GM23338 (cell line): ENCODE measurements at regions not wholly inside any gene's neighbourhood (a gene's known extent, or its start where the extent isn't known, plus 50 kb on each side); places are given as distances from the start of the nearest gene placed in this dataset.

Experiments used
- ATAC-seq: fragments of 200-7000 bp; cut with Tn5 transposase; 3 replicates; pipeline ENCODE4 v1.9.1; 2020
- DNase-seq: peaks from one replicate; pipeline ENCODE4 v3.0.0-alpha.2; 2015; ENCODE audit warnings: low spot score
- H2AFZ ChIP-seq: fragments of 200-600 bp; sonication (generic); 2 replicates; pipeline ENCODE4 v1.8.0; 2016; ENCODE audit warnings: antibody characterized with exemption, mild to moderate bottlenecking, moderate library complexity
- H3F3A ChIP-seq: fragments of 200-600 bp; sonication (generic); replicated peaks from 2 replicates; pipeline ENCODE4 v1.8.0; 2017; ENCODE audit warnings: antibody characterized with exemption, mixed run types, low read depth
- H3K27ac ChIP-seq: fragments of 200-600 bp; sonication (generic); 2 replicates; pipeline ENCODE4 v1.6.1; 2016; ENCODE audit warnings: low read depth
- H3K27me3 ChIP-seq: fragments of 200-600 bp; sonication (generic); 2 replicates; pipeline ENCODE4 v1.8.0; 2016; ENCODE audit warnings: mild to moderate bottlenecking, mixed run types, moderate library complexity; ENCODE audit not compliant: insufficient read depth
- H3K36me3 ChIP-seq: fragments of 200-600 bp; sonication (generic); 2 replicates; pipeline ENCODE4 v1.8.0; 2016; ENCODE audit warnings: mild to moderate bottlenecking; ENCODE audit not compliant: insufficient read depth
- H3K4me1 ChIP-seq: fragments of 200-600 bp; sonication (generic); 2 replicates; pipeline ENCODE4 v1.8.0; 2016; ENCODE audit warnings: mild to moderate bottlenecking, moderate library complexity; ENCODE audit not compliant: insufficient read depth
- H3K4me2 ChIP-seq: fragments of 200-600 bp; sonication (generic); 2 replicates; pipeline ENCODE4 v1.7.1; 2017; ENCODE audit warnings: mixed run types
- H3K4me3 ChIP-seq: fragments of 200-600 bp; sonication (generic); 2 replicates; pipeline ENCODE4 v1.6.1; 2016; ENCODE audit warnings: mixed run types
- H3K79me2 ChIP-seq: fragments of 200-600 bp; sonication (generic); replicated peaks from 2 replicates; pipeline ENCODE4 v1.8.0; 2017; ENCODE audit warnings: mild to moderate bottlenecking; ENCODE audit not compliant: insufficient read depth
- H3K9me2 ChIP-seq: fragments of 200-600 bp; sonication (generic); 2 replicates; pipeline ENCODE4 v1.8.0; 2017; ENCODE audit not compliant: insufficient read depth
- H4K20me1 ChIP-seq: fragments of 200-600 bp; sonication (generic); replicated peaks from 2 replicates; pipeline ENCODE4 v1.8.0; 2017; ENCODE audit warnings: mild to moderate bottlenecking; ENCODE audit not compliant: insufficient read depth
- H3K27ac Mint-ChIP-seq: 2 replicates; pipeline ENCODE4 v1.8.0; 2020; ENCODE audit warnings: inconsistent platforms, mild to moderate bottlenecking, moderate library complexity, mixed read lengths
- H3K27me3 Mint-ChIP-seq: 3 replicates; pipeline ENCODE4 v1.8.0; 2022; ENCODE audit warnings: low read depth, mild to moderate bottlenecking, moderate library complexity, mixed read lengths, inconsistent platforms; ENCODE audit not compliant: insufficient read depth, poor library complexity
- H3K36me3 Mint-ChIP-seq: 3 replicates; pipeline ENCODE4 v1.8.0; 2021; ENCODE audit warnings: low read depth, mild to moderate bottlenecking, inconsistent platforms, moderate library complexity, mixed read lengths
- H3K4me1 Mint-ChIP-seq: 3 replicates; pipeline ENCODE4 v1.8.0; 2020; ENCODE audit warnings: mild to moderate bottlenecking, inconsistent platforms, mixed read lengths
- H3K4me3 Mint-ChIP-seq: 3 replicates; pipeline ENCODE4 v1.8.0; 2021; ENCODE audit warnings: moderate library complexity, mild to moderate bottlenecking, inconsistent platforms, mixed read lengths
- H3K9me3 Mint-ChIP-seq: 3 replicates; pipeline ENCODE4 v1.8.0; 2020; ENCODE audit warnings: moderate library complexity, mild to moderate bottlenecking, inconsistent platforms, mixed read lengths
- CREB1 ChIP-seq: fragments of 250-450 bp; sonication (Bioruptor Pico); IDR thresholded peaks from 2 replicates; pipeline ENCODE4 v1.5.0; 2020; ENCODE audit warnings: low read depth, mild to moderate bottlenecking, moderate library complexity
- ETS1 ChIP-seq: IDR thresholded peaks from 2 replicates; pipeline ENCODE4 v1.6.1; 2016; ENCODE audit warnings: antibody characterized with exemption
- JUNB ChIP-seq: IDR thresholded peaks from one replicate; pipeline ENCODE4 v1.6.1; 2016; ENCODE audit warnings: antibody characterized with exemption; ENCODE audit not compliant: unreplicated experiment
- NANOG ChIP-seq: IDR thresholded peaks from 2 replicates; pipeline ENCODE4 v1.6.1; 2016; ENCODE audit warnings: antibody characterized with exemption, borderline replicate concordance
- POLR2AphosphoS5 ChIP-seq: IDR thresholded peaks from 2 replicates; pipeline ENCODE4 v1.6.1; 2016; ENCODE audit warnings: antibody characterized with exemption, low read depth
- STAT1 ChIP-seq: IDR thresholded peaks from one replicate; pipeline ENCODE4 v1.6.1; 2016; ENCODE audit warnings: antibody characterized with exemption; ENCODE audit not compliant: unreplicated experiment
- ZNF114 ChIP-seq: fragments of 250-450 bp; sonication (Bioruptor Pico); IDR thresholded peaks from 2 replicates; pipeline ENCODE4 v1.5.0; 2020; ENCODE audit warnings: mild to moderate bottlenecking, moderate library complexity
- ZNF462 ChIP-seq: fragments of 250-450 bp; sonication (Bioruptor Pico); IDR thresholded peaks from 2 replicates; pipeline ENCODE4 v1.5.0; 2020; ENCODE audit warnings: mild to moderate bottlenecking, moderate library complexity

- TF ChIP-seq ZNF462 (CRISPR knock-in tag) = no peak
- no peak for TF ChIP-seq JUNB
- no peak for TF ChIP-seq ZNF114
Measured at GRCh38 chr11:95505927-95506426, 275.0 kb upstream of the SESN3 start (continued).

DNA sequence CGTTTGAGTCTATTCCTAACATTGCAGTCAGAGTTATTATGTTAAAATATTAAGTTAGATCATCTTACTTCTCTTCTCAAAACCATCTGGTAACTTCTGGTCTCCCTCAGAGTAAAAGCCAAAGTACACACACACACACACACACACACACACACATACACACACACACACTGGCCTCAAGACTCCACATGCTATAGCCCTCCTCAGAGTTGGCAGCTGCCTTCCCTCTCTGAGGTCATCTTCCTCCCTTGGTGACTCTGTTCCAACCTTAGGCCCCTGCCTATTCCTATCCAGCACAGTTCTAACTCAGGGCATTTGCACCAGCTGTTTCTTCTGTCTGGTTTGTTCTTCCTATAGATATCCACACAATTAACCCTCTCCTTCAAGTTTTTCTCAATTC, 272.0 kb upstream of the SESN3 start:
- Mint-ChIP-seq H3K4me3 (no peak overlapping the region), H3K9me3 (peaks cover 2% of the 10 kb centered on the region; the same call in 1 of the 3 replicates), H3K36me3 (no peaks in the 10 kb centered on the region), H3K4me1 (peaks cover 14% of the 10 kb centered on the region), H3K27ac (no peak overlapping the region), H3K27me3 (no peaks in the 10 kb centered on the region)
- DNase-seq = no peak
- H4K20me1 ChIP-seq = no peaks in the 10 kb centered on the region
- H3F3A ChIP-seq = no peaks in the 10 kb centered on the region
- ATAC-seq = no peak
- peaks cover 3% of the 10 kb centered on the region; the same call in 1 of the 2 replicates for H3K9me2 ChIP-seq
- H3K36me3 ChIP-seq = no peaks in the 10 kb centered on the region
- no peak overlapping the region for H3K4me3 ChIP-seq
- H3K79me2 ChIP-seq = no peaks in the 10 kb centered on the region
- H2AFZ ChIP-seq = no peak overlapping the region
- no peak overlapping the region for H3K4me2 ChIP-seq
- peaks cover 5% of the 10 kb centered on the region for H3K4me1 ChIP-seq
- H3K27me3 ChIP-seq = no peaks in the 10 kb centered on the region
- H3K27ac ChIP-seq = no peak overlapping the region
- TF ChIP-seq POLR2AphosphoS5 (no peak), NANOG (no peak), ZNF114 (no peak), STAT1 (no peak), CREB1 (CRISPR knock-in tag) (no peak), ZNF462 (CRISPR knock-in tag) (no peak), ETS1 (no peak)
